ENCODE measurements at regions not wholly inside any gene's neighbourhood (a gene's known extent, or its start where the extent isn't known, plus 50 kb on each side); places are given as distances from the start of the nearest gene placed in this dataset.

- BruUV-seq (replicated peaks), result no TSS peak
- H3K27ac Mint-ChIP-seq (ENCODE audit: low read depth, unreplicated experiment), result no peak overlapping the region
- ChIA-PET CTCF (no interaction called here), POLR2A (interaction anchor here (1.0 kb wide), 1 partner anchor 16 kb away, joined by 3 read pairs; no protein-coding TSS in a partner anchor)
- no peaks in the 10 kb centered on the region for H3K4me1 Mint-ChIP-seq (ENCODE audit: insufficient read depth, unreplicated experiment)
- no peak for DNase-seq (ENCODE audit: unreplicated experiment)
- H3K27me3 Mint-ChIP-seq (ENCODE audit: insufficient read depth, unreplicated experiment), result no peaks in the 10 kb centered on the region
- intact Hi-C loops (cut with micrococcal nuclease), result no loop called here
- TF ChIP-seq CTCF (IDR thresholded peaks at IDR 0.05; ENCODE audit: unreplicated experiment), result no peak
- H3K4me3 Mint-ChIP-seq (ENCODE audit: unreplicated experiment), result no peak overlapping the region
- H3K9me3 Mint-ChIP-seq (ENCODE audit: unreplicated experiment), result no peaks in the 10 kb centered on the region
- no peaks in the 10 kb centered on the region for H3K36me3 Mint-ChIP-seq (ENCODE audit: insufficient read depth, unreplicated experiment)
Measured at GRCh38 chr1:193674292-193674944, 488.0 kb upstream of the B3GALT2 start.

GRCh38 chr1:193666485-193667083 lies 480.2 kb upstream of the B3GALT2 start:
- H3K27ac Mint-ChIP-seq (ENCODE audit: low read depth, unreplicated experiment), result no peak overlapping the region
- H3K4me3 Mint-ChIP-seq (ENCODE audit: unreplicated experiment), result no peak overlapping the region
- BruUV-seq (replicated peaks), result no TSS peak
- ChIA-PET POLR2A (interaction anchor here (2.0 kb wide), 1 partner anchor 8 kb away, joined by 5 read pairs; no protein-coding TSS in a partner anchor), CTCF (interaction anchor here (1.2 kb wide), 1 partner anchor 16 kb away, joined by 3 read pairs; no protein-coding TSS in a partner anchor)
- no peaks in the 10 kb centered on the region for H3K27me3 Mint-ChIP-seq (ENCODE audit: insufficient read depth, unreplicated experiment)
- intact Hi-C loops (cut with micrococcal nuclease), result no loop called here
- DNase-seq (ENCODE audit: unreplicated experiment), result no peak
- TF ChIP-seq CTCF (IDR thresholded peaks at IDR 0.05; ENCODE audit: unreplicated experiment), result no peak
- H3K36me3 Mint-ChIP-seq (ENCODE audit: insufficient read depth, unreplicated experiment), result no peaks in the 10 kb centered on the region
- H3K4me1 Mint-ChIP-seq (ENCODE audit: insufficient read depth, unreplicated experiment), result peaks cover 5% of the 10 kb centered on the region
- no peaks in the 10 kb centered on the region for H3K9me3 Mint-ChIP-seq (ENCODE audit: unreplicated experiment)

GRCh38 chr1:193663965-193664364 lies 477.6 kb upstream of the B3GALT2 start:
- CTCF ChIA-PET, result interaction anchor here (0.6 kb wide), 1 partner anchor 106 kb away, joined by 3 read pairs; no protein-coding TSS in a partner anchor
- Mint-ChIP-seq H3K36me3 (ENCODE audit: insufficient read depth, unreplicated experiment) (no peaks in the 10 kb centered on the region), H3K9me3 (ENCODE audit: unreplicated experiment) (no peaks in the 10 kb centered on the region), H3K4me1 (ENCODE audit: insufficient read depth, unreplicated experiment) (peaks cover 6% of the 10 kb centered on the region), H3K27me3 (ENCODE audit: insufficient read depth, unreplicated experiment) (no peaks in the 10 kb centered on the region), H3K27ac (ENCODE audit: low read depth, unreplicated experiment) (no peak overlapping the region), H3K4me3 (ENCODE audit: unreplicated experiment) (no peak overlapping the region)
- no peak for DNase-seq (ENCODE audit: unreplicated experiment)
- intact Hi-C loops (cut with micrococcal nuclease), result no loop called here
- POLR2A ChIA-PET, result interaction anchor here (0.6 kb wide), 1 partner anchor 12 kb away, joined by 3 read pairs; no protein-coding TSS in a partner anchor
- TF ChIP-seq CTCF (IDR thresholded peaks at IDR 0.05; ENCODE audit: unreplicated experiment), result no peak
- BruUV-seq (replicated peaks), result no TSS peak

GRCh38 chr1:193662030-193662429 lies 475.6 kb upstream of the B3GALT2 start:
- H3K4me1 Mint-ChIP-seq (ENCODE audit: insufficient read depth, unreplicated experiment), result peaks cover 11% of the 10 kb centered on the region
- intact Hi-C loops (cut with micrococcal nuclease), result no loop called here
- no peaks in the 10 kb centered on the region for H3K9me3 Mint-ChIP-seq (ENCODE audit: unreplicated experiment)
- ChIA-PET CTCF (interaction anchor here (0.6 kb wide), 1 partner anchor 9 kb away, joined by 3 read pairs; no protein-coding TSS in a partner anchor), POLR2A (no interaction called here)
- no peaks in the 10 kb centered on the region for H3K36me3 Mint-ChIP-seq (ENCODE audit: insufficient read depth, unreplicated experiment)
- H3K27me3 Mint-ChIP-seq (ENCODE audit: insufficient read depth, unreplicated experiment), result no peaks in the 10 kb centered on the region
- no TSS peak for BruUV-seq (replicated peaks)
- no peak for TF ChIP-seq CTCF (IDR thresholded peaks at IDR 0.05; ENCODE audit: unreplicated experiment)
- no peak overlapping the region for H3K4me3 Mint-ChIP-seq (ENCODE audit: unreplicated experiment)
- peak; percentile 38 for DNase-seq (ENCODE audit: unreplicated experiment)
- H3K27ac Mint-ChIP-seq (ENCODE audit: low read depth, unreplicated experiment), result no peak overlapping the region
